HEK293 (cell line): ENCODE measurements at regions not wholly inside any gene's neighbourhood (a gene's known extent, or its start where the extent isn't known, plus 50 kb on each side); places are given as distances from the start of the nearest gene placed in this dataset.

ENCODE experiments used
- ZNF776 ChIP-seq: fragments of 450-650 bp; formaldehyde crosslinking; IDR thresholded peaks from 2 replicates; pipeline ENCODE4 v1.5.0; 2017; ENCODE audit warnings: missing biosample characterization, missing genetic modification characterization, borderline replicate concordance
- ZSCAN23 ChIP-seq: fragments of 450-650 bp; formaldehyde crosslinking; IDR thresholded peaks from 2 replicates; pipeline ENCODE4 v1.5.1; 2016; ENCODE audit warnings: missing biosample characterization, missing genetic modification characterization
- TF ChIP-seq, protein P1 (sequence below): fragments of 450-650 bp; formaldehyde crosslinking; IDR thresholded peaks from 2 replicates; pipeline ENCODE4 v1.5.1; 2016; ENCODE audit warnings: missing biosample characterization, missing genetic modification characterization

DNA sequence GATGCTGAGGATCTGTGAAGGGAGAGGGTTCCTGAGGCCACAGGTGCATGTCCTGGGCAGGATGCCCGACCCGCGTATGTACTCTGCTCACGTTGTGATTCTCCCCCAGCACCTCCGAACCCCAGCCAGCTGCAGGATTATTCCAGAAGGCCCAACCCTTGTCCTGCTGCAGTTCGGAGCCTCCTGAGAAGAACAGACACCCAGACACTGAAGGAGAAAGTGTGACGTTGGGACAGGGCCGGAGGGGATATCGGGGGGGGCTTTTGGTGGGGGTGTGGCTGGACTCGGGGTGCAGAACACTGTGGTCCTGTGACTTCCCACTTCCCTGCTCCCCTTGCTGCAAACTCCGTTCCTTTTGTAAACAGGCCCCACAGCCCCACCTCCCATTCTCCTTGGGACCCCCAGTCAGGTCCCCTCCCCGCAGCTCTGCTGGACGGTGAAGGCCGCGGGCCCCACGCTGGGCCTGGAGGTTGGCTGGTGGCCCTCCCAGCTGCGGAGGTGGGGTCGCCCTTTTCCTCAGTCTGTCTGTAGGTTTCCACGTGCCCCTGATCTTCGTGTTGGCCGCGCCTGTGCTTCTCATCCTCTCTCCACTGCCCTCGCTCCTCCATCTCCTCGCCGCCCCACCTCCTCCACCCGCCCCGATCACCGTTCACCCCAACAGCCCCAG, 83.0 kb upstream of the ADRA2C start:
- TF ChIP-seq, protein P1, sequence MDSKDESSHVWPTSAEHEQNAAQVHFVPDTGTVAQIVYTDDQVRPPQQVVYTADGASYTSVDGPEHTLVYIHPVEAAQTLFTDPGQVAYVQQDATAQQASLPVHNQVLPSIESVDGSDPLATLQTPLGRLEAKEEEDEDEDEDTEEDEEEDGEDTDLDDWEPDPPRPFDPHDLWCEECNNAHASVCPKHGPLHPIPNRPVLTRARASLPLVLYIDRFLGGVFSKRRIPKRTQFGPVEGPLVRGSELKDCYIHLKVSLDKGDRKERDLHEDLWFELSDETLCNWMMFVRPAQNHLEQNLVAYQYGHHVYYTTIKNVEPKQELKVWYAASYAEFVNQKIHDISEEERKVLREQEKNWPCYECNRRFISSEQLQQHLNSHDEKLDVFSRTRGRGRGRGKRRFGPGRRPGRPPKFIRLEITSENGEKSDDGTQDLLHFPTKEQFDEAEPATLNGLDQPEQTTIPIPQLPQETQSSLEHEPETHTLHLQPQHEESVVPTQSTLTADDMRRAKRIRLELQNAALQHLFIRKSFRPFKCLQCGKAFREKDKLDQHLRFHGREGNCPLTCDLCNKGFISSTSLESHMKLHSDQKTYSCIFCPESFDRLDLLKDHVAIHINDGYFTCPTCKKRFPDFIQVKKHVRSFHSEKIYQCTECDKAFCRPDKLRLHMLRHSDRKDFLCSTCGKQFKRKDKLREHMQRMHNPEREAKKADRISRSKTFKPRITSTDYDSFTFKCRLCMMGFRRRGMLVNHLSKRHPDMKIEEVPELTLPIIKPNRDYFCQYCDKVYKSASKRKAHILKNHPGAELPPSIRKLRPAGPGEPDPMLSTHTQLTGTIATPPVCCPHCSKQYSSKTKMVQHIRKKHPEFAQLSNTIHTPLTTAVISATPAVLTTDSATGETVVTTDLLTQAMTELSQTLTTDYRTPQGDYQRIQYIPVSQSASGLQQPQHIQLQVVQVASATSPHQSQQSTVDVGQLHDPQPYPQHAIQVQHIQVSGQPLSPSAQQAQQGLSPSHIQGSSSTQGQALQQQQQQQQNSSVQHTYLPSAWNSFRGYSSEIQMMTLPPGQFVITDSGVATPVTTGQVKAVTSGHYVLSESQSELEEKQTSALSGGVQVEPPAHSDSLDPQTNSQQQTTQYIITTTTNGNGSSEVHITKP (tag by site-specific recombination): no peak
- TF ChIP-seq ZSCAN23 (tag by site-specific recombination) (no peak), ZNF776 (tag by site-specific recombination) (no peak)
